ENCODE measurements at regions not wholly inside any gene's neighbourhood (a gene's known extent, or its start where the extent isn't known, plus 50 kb on each side); places are given as distances from the start of the nearest gene placed in this dataset.
"Not testable (repeated sequence)": the region's sequence is repeated elsewhere in the genome, so short reads cannot be mapped to it uniquely, and the experiment has no call there.

- Histone ChIP-seq H3K4me3 (no peak overlapping the region), H3K27ac (peak overlapping the region in 1 of 4 donors; percentile 24), H3K4me1 (peaks cover 0 to 4% (median 0%) of the 10 kb centered on the region in 3 donors), H3K36me3 (no peaks in the 10 kb centered on the region), H3K9me3 (no peaks in the 10 kb centered on the region), H3K27me3 (no peaks in the 10 kb centered on the region)
- 12 to 33% methylated on average over 3 of the region's 3 CpGs for WGBS, 2 donors (ENCODE audit: low coverage in 1 of 2)
- no peak for TF ChIP-seq EP300 (IDR thresholded peaks at IDR 0.05)
- TF ChIP-seq POLR2AphosphoS5 (IDR thresholded peaks at IDR 0.05) = peak; percentile 28
- ATAC-seq = peak; percentile 70
Measured at GRCh38 chr6:86715676-86716075, 221.7 kb upstream of the HTR1E start.

GRCh38 chr6:86712039-86712438, 225.3 kb upstream of the HTR1E start:
- TF ChIP-seq POLR2A (IDR thresholded peaks at IDR 0.05) (no peak), POLR2AphosphoS5 (IDR thresholded peaks at IDR 0.05) (no peak), EP300 (IDR thresholded peaks at IDR 0.05) (no peak), CTCF (IDR thresholded peaks at IDR 0.05) (no peak)
- Histone ChIP-seq H3K4me3 (no peak overlapping the region), H3K36me3 (no peaks in the 10 kb centered on the region), H3K4me1 (peaks cover 0 to 10% (median 0%) of the 10 kb centered on the region in 3 donors), H3K9me3 (no peaks in the 10 kb centered on the region), H3K27me3 (no peaks in the 10 kb centered on the region), H3K27ac (no peak overlapping the region)
- WGBS, 2 donors (ENCODE audit: low coverage in 1 of 2) = 5 to 19% methylated on average over 2 of the region's 2 CpGs
- ATAC-seq = peak; percentile 24

GRCh38 chr6:86707545-86708120, 229.7 kb upstream of the HTR1E start:
- no peak for TF ChIP-seq CTCF (IDR thresholded peaks at IDR 0.05)
- TF ChIP-seq POLR2A (IDR thresholded peaks at IDR 0.05) = no peak
- TF ChIP-seq POLR2AphosphoS5 (IDR thresholded peaks at IDR 0.05) = no peak
- TF ChIP-seq EP300 (IDR thresholded peaks at IDR 0.05) = no peak
- peak; percentile 45 for ATAC-seq
- H3K27ac ChIP-seq = no peak overlapping the region
- H3K36me3 ChIP-seq = no peaks in the 10 kb centered on the region
- H3K27me3 ChIP-seq = no peaks in the 10 kb centered on the region
- WGBS, 2 donors (ENCODE audit: low coverage in 1 of 2) = 33 to 100% methylated on average over 1 to 2 of the region's 2 CpGs
- peaks cover 0 to 6% (median 0%) of the 10 kb centered on the region in 3 donors for H3K4me1 ChIP-seq
- H3K4me3 ChIP-seq = no peak overlapping the region
- no peaks in the 10 kb centered on the region for H3K9me3 ChIP-seq

- no peak overlapping the region for H3K4me3 ChIP-seq
- H3K27ac ChIP-seq = no peak overlapping the region
- H3K4me1 ChIP-seq = peaks cover 0 to 6% (median 0%) of the 10 kb centered on the region in 3 donors
- no peaks in the 10 kb centered on the region for H3K27me3 ChIP-seq
- ATAC-seq = no peak
- H3K36me3 ChIP-seq = no peaks in the 10 kb centered on the region
- no CpG with 5 or more reads among the region's 4 CpGs for WGBS, 2 donors (ENCODE audit: low coverage in 1 of 2)
- no peaks in the 10 kb centered on the region for H3K9me3 ChIP-seq
- TF ChIP-seq POLR2AphosphoS5 (IDR thresholded peaks at IDR 0.05) = no peak
- no peak for TF ChIP-seq CTCF (IDR thresholded peaks at IDR 0.05)
- TF ChIP-seq POLR2A (IDR thresholded peaks at IDR 0.05) = no peak
- no peak for TF ChIP-seq EP300 (IDR thresholded peaks at IDR 0.05)
Measured at GRCh38 chr6:86706449-86706848, 230.9 kb upstream of the HTR1E start.

GRCh38 chr6:86701228-86701627, 236.1 kb upstream of the HTR1E start:
- H3K4me3 ChIP-seq, H3K27me3 ChIP-seq, H3K4me1 ChIP-seq, H3K36me3 ChIP-seq, H3K9me3 ChIP-seq, ATAC-seq, H3K27ac ChIP-seq: not testable (repeated sequence)
- WGBS, 2 donors (ENCODE audit: low coverage in 1 of 2) = 75 to 82% methylated on average over 4 of the region's 4 CpGs

GRCh38 chr6:86686496-86686895, 250.8 kb upstream of the HTR1E start:
- no peaks in the 10 kb centered on the region for H3K36me3 ChIP-seq
- H3K27me3 ChIP-seq = no peaks in the 10 kb centered on the region
- no peak for ATAC-seq
- no peak overlapping the region for H3K27ac ChIP-seq
- H3K9me3 ChIP-seq = no peaks in the 10 kb centered on the region
- no peak overlapping the region for H3K4me3 ChIP-seq
- 60 to 100% methylated on average over 1 of the region's 1 CpG for WGBS, 2 donors (ENCODE audit: low coverage in 1 of 2)
- H3K4me1 ChIP-seq = no peaks in the 10 kb centered on the region
- no peak for TF ChIP-seq POLR2AphosphoS5 (IDR thresholded peaks at IDR 0.05)
- TF ChIP-seq POLR2A (IDR thresholded peaks at IDR 0.05) = no peak
- no peak for TF ChIP-seq EP300 (IDR thresholded peaks at IDR 0.05)
- no peak for TF ChIP-seq CTCF (IDR thresholded peaks at IDR 0.05)
